MG63 (cell line): ENCODE measurements at regions not wholly inside any gene's neighbourhood (a gene's known extent, or its start where the extent isn't known, plus 50 kb on each side); places are given as distances from the start of the nearest gene placed in this dataset.

Source experiments
- DNase-seq: peaks from one replicate; pipeline ENCODE4 v3.0.0-alpha.2; 2020
- H3K27me3 ChIP-seq: fragments of 250-450 bp; sonication (Bioruptor Pico); 2 replicates; pipeline ENCODE4 v1.5.1; 2020; ENCODE audit warnings: mild to moderate bottlenecking, moderate library complexity
- H3K36me3 ChIP-seq: fragments of 250-450 bp; sonication (Bioruptor Pico); 2 replicates; pipeline ENCODE4 v1.5.1; 2020; ENCODE audit warnings: mild to moderate bottlenecking, moderate library complexity
- H3K4me3 ChIP-seq: fragments of 250-450 bp; sonication (Bioruptor Pico); 2 replicates; pipeline ENCODE4 v1.5.1; 2020; ENCODE audit warnings: mild to moderate bottlenecking, moderate library complexity
- H3K9me3 ChIP-seq: fragments of 250-450 bp; sonication (Bioruptor Pico); 2 replicates; pipeline ENCODE4 v1.5.1; 2020; ENCODE audit warnings: mild to moderate bottlenecking, moderate library complexity

DNA sequence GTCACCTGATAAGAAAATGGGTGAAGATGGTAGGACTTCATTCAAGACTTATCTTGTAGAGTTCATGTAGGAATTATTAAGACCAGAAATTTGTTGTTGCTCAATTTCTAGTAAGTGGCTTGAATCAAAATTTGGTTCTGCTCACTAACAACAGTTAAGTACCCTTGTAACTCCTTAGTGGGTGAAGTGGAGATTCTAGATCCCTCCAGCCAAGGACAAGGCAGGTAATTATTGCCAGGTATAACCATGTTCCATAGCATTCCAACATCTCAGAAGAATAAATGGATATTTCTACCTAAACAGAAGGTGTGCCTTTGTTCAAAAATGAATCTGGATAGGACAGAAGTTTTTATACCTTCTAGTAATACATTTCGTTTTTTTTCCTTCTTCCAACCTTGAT is 282.3 kb downstream of the DUSP10 start:
- H3K27me3 ChIP-seq = no peaks in the 10 kb centered on the region
- H3K4me3 ChIP-seq = no peak overlapping the region
- no peaks in the 10 kb centered on the region for H3K9me3 ChIP-seq
- DNase-seq = no peak
- no peaks in the 10 kb centered on the region for H3K36me3 ChIP-seq

DNA sequence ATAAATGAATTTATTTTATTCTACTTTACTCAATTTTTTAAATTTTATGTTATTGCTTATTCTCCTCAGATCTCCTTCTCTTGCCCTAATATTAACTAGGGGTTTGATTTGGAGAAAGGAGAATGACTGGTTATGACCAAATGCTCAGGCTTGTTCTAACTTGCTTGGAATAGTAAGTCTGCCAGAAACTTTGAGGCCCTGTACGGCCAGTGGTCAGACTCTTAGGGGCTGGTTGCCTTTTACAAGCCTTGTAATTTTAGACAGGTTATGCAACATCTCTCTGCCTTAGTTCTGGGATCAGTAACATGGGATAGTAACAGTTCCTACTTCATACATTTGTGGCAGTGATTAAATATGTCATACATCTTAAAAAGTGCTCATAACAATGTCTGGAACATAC is 279.5 kb downstream of the DUSP10 start:
- no peaks in the 10 kb centered on the region for H3K36me3 ChIP-seq
- no peaks in the 10 kb centered on the region for H3K9me3 ChIP-seq
- DNase-seq = peak; percentile 2
- no peaks in the 10 kb centered on the region for H3K27me3 ChIP-seq
- H3K4me3 ChIP-seq = no peak overlapping the region

DNA sequence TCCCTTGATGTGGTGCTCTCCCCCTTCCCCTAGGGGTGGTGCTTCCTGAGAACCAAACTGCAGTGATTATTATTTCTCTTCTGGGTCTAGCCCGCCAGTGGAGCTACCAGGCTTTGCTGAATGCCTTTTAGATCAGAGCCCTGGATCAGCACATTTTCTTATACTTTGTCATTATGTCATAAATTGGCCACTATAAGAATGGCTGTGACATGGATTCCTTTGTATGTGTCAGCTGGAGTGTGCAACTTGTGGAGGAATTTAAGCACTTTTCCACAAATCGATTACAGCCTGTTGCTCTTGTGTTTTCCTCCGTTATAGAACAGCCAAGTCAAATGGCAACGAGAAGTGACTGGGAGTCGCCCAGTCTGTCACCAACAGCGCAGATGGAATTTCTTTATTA is 273.3 kb downstream of the DUSP10 start:
- DNase-seq = no peak
- Histone ChIP-seq H3K36me3 (no peaks in the 10 kb centered on the region), H3K9me3 (no peaks in the 10 kb centered on the region), H3K4me3 (no peak overlapping the region), H3K27me3 (no peaks in the 10 kb centered on the region)

DNA sequence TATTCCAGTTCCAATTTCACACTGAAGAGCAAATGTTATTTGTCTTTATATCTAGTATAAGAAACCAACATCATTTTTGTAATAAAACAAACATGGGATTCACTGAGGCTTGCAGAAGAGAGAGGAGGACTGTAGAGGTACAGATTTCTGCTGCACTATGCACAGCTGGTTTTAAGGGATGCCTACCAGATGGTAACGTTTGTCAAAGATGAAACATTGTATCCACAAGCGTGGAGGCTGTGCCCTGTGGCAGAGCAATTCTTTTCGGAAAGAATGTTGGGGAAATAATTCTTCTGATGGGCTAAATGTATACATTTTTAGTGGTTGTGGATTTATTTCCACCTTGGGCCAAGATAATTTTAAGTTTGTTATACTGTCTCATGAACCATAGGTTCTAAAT is 272.4 kb downstream of the DUSP10 start:
- no peak for DNase-seq
- H3K27me3 ChIP-seq = no peaks in the 10 kb centered on the region
- H3K36me3 ChIP-seq = no peaks in the 10 kb centered on the region
- no peaks in the 10 kb centered on the region for H3K9me3 ChIP-seq
- no peak overlapping the region for H3K4me3 ChIP-seq

DNA sequence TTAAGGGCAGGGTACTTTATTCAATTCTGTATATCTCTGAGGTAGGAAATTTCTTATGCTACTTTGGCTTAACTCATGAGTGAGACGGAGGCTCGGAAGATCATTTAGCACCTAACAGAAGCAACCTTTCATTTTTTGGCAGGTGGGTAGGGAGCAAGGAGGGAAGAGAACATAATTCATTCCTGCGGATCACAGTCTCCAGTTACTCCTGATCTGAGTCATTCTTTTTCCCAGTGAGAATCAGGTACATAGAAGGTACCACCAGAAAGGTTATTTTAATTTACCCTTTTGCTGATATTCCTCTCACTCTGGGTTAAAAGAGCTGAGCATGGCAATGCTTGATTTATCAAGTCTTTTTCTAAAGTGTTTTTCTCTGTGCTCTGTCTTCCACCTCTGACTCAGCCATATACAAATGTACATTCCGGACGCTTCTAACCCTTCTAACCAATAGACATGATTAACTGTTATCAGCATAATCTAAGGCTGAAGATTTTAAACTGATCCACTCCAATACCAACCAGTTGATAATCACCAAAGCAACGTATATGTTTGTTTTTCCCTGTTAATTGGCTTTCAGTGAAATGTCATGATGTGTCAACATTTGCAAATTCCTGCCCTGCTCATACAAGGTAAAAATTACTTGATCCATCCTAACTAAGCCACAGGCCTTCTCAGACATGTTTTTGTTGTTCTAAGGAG is 271.7 kb downstream of the DUSP10 start:
- no peaks in the 10 kb centered on the region for H3K27me3 ChIP-seq
- no peaks in the 10 kb centered on the region for H3K36me3 ChIP-seq
- DNase-seq = no peak
- no peak overlapping the region for H3K4me3 ChIP-seq
- H3K9me3 ChIP-seq = no peaks in the 10 kb centered on the region

DNA sequence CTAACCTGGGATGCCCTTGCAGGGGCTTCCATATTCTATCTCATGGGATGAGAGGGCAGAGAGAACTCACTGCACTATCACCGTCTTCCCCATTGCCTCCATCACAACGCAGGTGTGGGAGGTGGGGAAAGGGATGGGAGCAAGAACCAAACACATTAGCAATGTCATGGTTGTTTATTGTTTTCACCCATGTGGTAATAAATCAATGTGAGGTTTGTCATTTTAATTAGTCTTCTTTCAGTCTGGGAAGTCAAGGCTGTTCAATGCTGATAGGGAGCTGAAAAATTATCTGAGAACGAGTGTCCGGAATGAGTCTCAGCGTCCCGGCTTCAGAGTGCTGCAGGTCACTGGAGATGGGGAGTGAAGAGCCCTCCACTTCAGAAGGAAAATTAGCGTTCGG is 268.5 kb downstream of the DUSP10 start:
- no peaks in the 10 kb centered on the region for H3K36me3 ChIP-seq
- H3K9me3 ChIP-seq = no peaks in the 10 kb centered on the region
- no peak for DNase-seq
- no peak overlapping the region for H3K4me3 ChIP-seq
- no peaks in the 10 kb centered on the region for H3K27me3 ChIP-seq

DNA sequence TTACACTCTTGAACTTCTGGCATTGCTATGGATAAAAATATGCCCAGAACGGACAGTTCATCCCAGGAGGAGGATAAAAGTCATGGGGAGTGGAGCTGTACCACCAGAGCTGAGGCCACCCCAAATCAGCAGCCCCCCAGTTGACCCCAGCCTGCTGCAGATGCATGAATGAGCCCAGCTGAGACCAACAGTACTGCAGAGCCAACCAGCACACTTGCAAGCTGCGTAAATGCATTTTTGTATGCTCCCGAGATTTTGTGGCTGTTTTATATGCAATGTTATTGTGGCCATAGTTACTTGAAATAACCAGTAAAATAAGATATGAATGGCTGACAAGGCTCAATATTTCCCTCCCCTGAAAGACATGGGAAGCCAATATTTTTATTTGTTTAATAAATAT is 264.6 kb downstream of the DUSP10 start:
- DNase-seq = no peak
- no peaks in the 10 kb centered on the region for H3K36me3 ChIP-seq
- no peak overlapping the region for H3K4me3 ChIP-seq
- no peaks in the 10 kb centered on the region for H3K9me3 ChIP-seq
- H3K27me3 ChIP-seq = no peaks in the 10 kb centered on the region

DNA sequence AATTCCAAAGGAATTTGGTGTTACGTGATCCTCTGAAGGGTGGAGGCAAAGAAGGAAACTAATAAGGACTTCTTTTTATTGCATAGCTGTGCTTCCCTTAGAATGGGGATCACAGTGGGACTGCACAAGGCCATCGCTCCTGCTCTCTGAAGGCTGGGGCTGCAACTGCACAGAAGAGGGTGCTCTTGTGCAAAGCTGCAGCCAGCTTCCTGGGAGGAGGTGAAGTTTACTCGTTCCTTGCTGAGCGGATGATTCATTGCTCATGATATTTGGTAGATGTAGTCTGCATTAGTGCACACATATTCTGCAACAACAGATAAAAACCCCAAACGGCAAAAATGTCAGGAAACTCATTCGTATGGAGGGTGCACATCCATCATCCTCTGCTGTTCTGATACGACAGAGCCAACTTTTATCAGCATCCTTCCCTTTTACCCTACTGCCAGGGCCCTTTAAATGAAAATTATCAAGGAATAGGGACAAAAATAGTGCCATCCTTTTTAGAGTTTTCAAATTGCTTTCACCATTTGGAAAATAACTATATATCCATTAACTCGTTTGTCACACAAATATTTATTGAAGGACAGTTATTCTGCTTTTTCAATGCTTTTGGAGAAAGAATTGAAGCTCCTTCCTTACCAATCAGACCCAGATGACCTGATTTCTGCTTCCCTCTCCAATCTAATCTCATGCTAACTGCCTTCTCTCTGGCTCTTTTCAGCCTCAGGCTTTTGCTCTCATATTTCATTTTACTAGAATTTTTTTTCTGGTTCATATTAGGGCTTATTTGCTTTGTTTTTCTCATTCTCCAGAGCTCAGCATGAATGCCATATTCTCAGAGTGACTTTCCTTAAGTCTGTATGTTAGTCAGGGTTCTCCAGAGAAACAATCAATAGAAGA is 263.6 kb downstream of the DUSP10 start:
- H3K27me3 ChIP-seq = no peaks in the 10 kb centered on the region
- no peaks in the 10 kb centered on the region for H3K9me3 ChIP-seq
- H3K36me3 ChIP-seq = no peaks in the 10 kb centered on the region
- H3K4me3 ChIP-seq = no peak overlapping the region
- peak; percentile 82 for DNase-seq

DNA sequence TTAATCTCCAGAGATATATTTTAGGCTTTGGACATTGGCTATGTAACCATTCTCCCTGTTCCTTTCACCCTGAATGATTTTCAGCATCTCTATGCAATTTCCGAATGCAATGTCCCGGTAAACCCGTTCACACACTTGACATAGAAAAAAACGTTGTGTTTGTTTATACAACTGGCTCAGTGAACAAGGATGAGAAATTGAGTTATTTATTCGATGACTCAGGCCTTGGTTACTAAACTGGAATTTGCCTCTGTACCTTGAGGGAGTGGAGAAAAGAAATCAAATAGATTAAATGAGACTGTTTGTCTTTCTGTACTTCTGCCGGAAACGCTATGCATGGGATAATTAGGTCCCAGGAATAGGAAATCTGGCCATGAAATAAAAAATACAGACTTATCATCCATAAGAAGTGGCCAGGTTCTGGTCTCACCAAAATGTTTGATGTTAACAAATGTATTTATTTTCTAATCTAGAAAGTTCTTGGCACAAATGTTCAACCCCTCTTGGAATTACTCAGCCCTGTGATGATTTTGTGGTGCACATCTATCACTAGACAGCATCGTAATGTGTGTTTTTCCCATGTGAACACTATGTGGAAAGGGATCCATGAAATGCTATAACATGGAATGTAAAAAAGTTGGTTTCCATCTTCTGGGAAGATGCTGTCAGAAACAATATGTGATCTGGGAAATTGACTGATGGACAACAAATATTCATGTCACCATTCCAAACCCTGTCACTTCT is 253.9 kb downstream of the DUSP10 start:
- Histone ChIP-seq H3K36me3 (no peaks in the 10 kb centered on the region), H3K4me3 (no peak overlapping the region)
- DNase-seq = no peak

DNA sequence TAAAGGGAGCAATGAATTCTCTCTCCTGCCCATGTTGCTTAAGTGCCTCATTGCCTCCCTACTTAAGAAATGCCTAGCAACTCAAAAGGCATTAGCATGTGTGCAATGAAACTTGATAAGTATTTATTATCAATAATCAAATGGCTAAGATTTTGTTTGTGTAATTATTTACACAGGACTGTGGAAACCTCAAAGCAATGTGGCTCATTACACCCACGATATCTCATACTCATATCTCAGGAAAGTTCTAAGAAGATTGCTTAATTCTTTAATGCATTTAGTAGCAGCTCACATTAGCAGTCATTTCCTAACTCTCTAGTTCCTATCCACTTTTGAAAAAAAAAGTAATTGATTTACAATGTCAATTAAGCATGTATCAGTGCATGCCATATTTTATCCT is 253.3 kb downstream of the DUSP10 start:
- no peaks in the 10 kb centered on the region for H3K9me3 ChIP-seq
- H3K36me3 ChIP-seq = no peaks in the 10 kb centered on the region
- no peaks in the 10 kb centered on the region for H3K27me3 ChIP-seq
- no peak overlapping the region for H3K4me3 ChIP-seq
- DNase-seq = no peak

More for the DNA sequence above, 253.9 kb downstream of the DUSP10 start:
- Histone ChIP-seq H3K27me3 (no peaks in the 10 kb centered on the region), H3K9me3 (no peaks in the 10 kb centered on the region)

DNA sequence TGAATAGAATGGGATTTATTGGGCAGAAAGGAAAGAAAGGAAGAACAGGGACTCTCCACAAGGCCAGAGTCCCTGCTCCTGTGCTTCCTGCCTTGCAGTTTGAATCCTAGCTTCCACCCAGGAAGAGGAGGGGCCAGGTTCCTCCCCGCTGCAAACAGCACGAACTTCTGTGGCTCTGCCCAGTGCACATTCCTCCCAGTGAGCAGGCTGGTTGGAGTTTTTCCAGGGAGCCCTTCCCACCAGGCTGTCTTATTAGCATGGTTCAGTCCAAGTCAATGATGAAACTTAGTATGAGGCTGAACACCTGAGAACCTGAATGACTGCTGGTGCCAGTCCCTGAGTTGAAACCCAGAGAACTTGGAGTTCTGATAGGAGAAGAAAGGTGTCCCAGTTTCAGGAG is 247.2 kb downstream of the DUSP10 start:
- H3K36me3 ChIP-seq = no peaks in the 10 kb centered on the region
- H3K27me3 ChIP-seq = no peaks in the 10 kb centered on the region
- H3K4me3 ChIP-seq = no peak overlapping the region
- H3K9me3 ChIP-seq = no peaks in the 10 kb centered on the region
- peak; percentile 42 for DNase-seq

DNA sequence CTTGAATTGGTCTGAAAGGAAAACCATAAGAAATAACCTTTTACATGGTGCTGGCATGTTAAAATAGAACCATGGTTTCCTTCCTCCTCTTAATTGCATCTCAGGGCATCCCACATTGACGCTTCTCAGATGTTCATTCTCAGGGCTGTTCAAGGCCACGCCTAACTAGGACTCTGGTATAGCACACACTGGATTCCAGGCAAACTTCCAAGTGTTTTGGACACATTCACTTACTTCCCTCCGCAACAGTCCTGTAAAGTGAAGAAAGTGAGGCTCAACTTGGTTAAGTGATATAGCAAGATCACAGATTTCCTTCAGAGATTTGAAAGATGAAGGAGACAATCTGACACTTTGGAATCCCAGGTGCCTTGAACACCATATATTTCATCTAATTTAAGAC is 244.8 kb downstream of the DUSP10 start:
- Histone ChIP-seq H3K27me3 (no peaks in the 10 kb centered on the region), H3K36me3 (no peaks in the 10 kb centered on the region), H3K4me3 (no peak overlapping the region), H3K9me3 (no peaks in the 10 kb centered on the region)
- DNase-seq = no peak

DNA sequence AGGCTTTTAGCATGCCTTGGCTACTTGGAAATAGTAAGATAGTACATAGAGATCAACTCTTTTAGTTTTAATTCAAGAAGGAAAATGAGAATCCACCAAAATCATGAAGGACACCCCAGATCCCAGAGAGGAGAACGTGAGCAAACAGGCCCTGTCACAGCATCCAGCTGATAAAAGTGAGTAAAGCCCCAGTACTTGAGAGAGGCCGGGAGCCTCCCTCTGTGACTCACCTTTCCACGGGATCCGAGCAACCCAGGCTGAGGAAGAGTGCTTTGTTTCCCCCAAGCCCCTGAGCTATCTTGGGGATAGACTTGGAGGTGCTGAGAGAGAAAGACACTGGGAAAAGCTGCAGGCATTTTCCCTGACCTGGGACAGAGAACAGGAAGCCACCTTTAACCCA is 238.6 kb downstream of the DUSP10 start:
- DNase-seq = no peak
- Histone ChIP-seq H3K27me3 (no peaks in the 10 kb centered on the region), H3K4me3 (no peak overlapping the region), H3K9me3 (peaks cover 12% of the 10 kb centered on the region), H3K36me3 (no peaks in the 10 kb centered on the region)

DNA sequence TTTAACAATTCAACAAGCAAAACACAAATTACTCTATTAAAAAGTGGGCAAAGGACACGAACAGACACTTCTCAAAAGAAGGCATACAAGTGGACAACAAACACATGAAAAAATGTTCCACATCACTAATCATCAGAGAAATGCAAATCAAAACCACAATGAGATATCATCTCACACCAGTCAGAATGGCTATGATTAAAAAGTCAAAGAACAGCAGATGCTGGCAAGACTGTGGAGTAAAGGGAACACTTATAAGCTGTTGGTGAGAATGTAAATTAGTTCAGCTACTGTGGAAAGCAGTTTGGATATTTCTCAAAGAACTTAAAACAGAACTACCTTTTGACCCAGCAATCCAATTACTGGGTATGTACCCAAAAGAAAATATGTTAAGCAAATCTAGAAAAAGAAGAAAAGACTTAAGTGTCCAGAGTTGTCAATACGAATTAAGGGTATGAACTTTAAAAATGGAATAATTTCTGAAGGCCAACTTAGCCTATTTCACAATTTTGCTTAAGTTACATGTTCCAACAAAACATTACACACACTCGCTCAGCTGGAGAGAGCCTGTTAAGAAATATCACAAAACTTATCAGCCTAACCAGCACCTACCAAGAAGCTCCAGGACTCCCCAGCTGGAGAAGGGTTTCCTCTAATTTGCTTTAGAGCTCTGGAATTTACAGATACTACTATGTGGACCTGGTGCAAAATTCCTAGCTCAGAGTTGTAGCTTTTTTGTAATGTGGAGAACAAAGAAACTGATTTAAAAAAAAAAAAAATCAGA is 232.1 kb downstream of the DUSP10 start:
- no peak for DNase-seq
- no peaks in the 10 kb centered on the region for H3K36me3 ChIP-seq
- no peak overlapping the region for H3K4me3 ChIP-seq
- peaks cover 12% of the 10 kb centered on the region for H3K9me3 ChIP-seq
- H3K27me3 ChIP-seq = no peaks in the 10 kb centered on the region

DNA sequence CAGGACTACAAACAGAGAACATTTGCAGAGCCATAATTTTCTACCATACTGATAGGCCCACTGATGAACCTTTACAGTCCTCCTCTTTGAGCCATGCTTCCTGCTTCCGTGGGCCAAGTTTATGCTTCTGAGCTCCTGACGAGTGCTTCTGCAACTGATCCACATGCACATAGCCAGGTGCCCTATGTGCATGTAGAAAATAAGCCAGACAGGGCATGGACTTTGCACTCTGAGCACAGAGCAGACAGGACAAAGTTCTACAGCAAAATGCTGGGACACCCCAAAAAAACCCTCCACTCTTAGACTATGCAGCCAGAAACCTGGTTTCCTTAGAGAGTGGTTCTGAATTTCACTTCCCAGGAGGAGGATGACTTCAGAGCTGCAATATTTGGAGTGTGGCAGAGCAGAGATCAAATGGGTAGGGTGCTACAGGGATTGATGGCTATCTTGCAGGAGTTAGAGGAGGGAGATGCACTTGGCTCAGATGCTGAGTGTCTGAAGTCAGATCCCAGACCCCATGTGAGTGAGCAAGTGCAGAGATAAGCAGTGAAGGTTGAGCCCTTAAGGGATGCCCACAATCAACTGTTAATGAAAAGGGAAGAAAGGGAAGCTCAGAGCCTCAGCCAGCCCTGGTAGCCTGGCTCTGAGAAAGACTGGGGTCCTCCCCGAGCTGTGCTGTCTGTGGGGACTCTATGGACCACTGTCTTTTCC is 230.9 kb downstream of the DUSP10 start:
- DNase-seq = no peak
- Histone ChIP-seq H3K4me3 (no peak overlapping the region), H3K36me3 (no peaks in the 10 kb centered on the region), H3K9me3 (peaks cover 7% of the 10 kb centered on the region), H3K27me3 (no peaks in the 10 kb centered on the region)

DNA sequence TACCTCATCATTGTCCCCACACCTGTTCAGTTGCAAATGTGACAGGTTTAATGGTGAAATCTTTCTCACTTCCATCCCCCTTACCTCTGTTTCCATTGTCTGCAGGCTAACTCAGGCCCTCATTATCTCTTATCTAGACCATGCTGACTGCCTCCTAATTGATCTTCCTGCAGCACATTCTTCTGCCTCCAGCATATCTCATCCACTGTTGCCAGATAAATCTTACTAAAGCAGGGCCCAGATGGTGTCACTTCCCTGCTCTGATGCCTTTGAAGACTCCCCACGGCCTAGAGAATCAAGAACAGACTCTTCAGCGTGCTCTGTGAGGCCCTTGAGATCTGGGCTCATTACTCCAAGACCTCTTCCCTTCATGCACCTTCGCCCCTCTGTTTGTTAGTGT is 230.1 kb downstream of the DUSP10 start:
- Histone ChIP-seq H3K36me3 (no peaks in the 10 kb centered on the region), H3K9me3 (no peaks in the 10 kb centered on the region), H3K27me3 (no peaks in the 10 kb centered on the region), H3K4me3 (no peak overlapping the region)
- DNase-seq = no peak
